BJ (cell line): ENCODE measurements at regions not wholly inside any gene's neighbourhood (a gene's known extent, or its start where the extent isn't known, plus 50 kb on each side); places are given as distances from the start of the nearest gene placed in this dataset.

ENCODE experiments used
- CTCF ChIA-PET: fragments of 350-600 bp; formaldehyde crosslinking; extraction: SDS; loops from one replicate; lab custom pipeline; 2021; ENCODE audit warnings: antibody characterized with exemption, inconsistent platforms; lab: Yijun Ruan, JAX
- POLR2A ChIA-PET: fragments of 300-600 bp; sonication (Branson Sonifier 250); formaldehyde crosslinking; extraction: SDS; loops from one replicate; lab custom pipeline; 2021; ENCODE audit warnings: antibody characterized with exemption; lab: Charles Lee
- DNase-seq: peaks from one replicate; pipeline ENCODE4 v3.0.0-alpha.2; 2011; ENCODE audit warnings: low read depth
- H3K27me3 ChIP-seq: 2 replicates; pipeline ENCODE4 v1.6.0; 2011; ENCODE audit warnings: low read length; ENCODE audit not compliant: control insufficient read depth, insufficient read depth
- H3K36me3 ChIP-seq: 2 replicates; pipeline ENCODE4 v1.5.1; 2011; ENCODE audit warnings: low read length; ENCODE audit not compliant: control insufficient read depth, insufficient read depth
- H3K4me3 ChIP-seq: 2 replicates; pipeline ENCODE4 v1.5.1; 2011; ENCODE audit warnings: low read depth, mild to moderate bottlenecking, control low read depth, low read length
- CTCF ChIP-seq: IDR thresholded peaks from 2 replicates; pipeline ENCODE4 v1.5.1; 2011; ENCODE audit warnings: low read depth, mild to moderate bottlenecking, control low read depth, inconsistent platforms, low read length, moderate library complexity; ENCODE audit not compliant: insufficient read depth

DNA sequence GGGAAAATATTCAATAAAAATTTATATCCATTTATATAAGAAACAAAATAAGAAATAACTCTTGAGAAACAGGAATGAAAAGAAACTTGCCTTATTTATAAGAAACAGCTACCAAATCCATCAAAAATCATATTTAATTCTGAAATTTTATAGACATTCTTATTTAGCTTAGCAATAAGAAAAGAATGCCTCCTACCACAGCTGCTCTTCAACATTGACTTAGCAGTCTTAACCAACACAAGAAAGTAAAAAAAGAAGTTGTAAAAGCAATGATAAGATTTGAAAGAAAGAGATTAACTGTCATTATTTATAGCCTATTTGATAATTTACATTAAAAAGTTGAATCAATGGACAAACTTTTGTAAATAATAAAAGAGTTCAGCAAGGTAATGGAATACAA, 212.8 kb downstream of the ZNF365 start:
- H3K4me3 ChIP-seq: no peak overlapping the region
- no peak for DNase-seq
- ChIA-PET CTCF (interaction anchor here (0.7 to 2.0 kb wide), 4 partner anchors 24 to 571 kb away, joined by 3 to 5 read pairs (median 4); no protein-coding TSS in a partner anchor), POLR2A (no interaction called here)
- no peak for TF ChIP-seq CTCF
- no peaks in the 10 kb centered on the region for H3K27me3 ChIP-seq
- no peaks in the 10 kb centered on the region for H3K36me3 ChIP-seq

GRCh38 chr10:62588116-62588515, 213.9 kb downstream of the ZNF365 start:
- no peaks in the 10 kb centered on the region for H3K36me3 ChIP-seq
- TF ChIP-seq CTCF: no peak
- H3K27me3 ChIP-seq: no peaks in the 10 kb centered on the region
- CTCF ChIA-PET: interaction anchor here (1.3 kb wide), 1 partner anchor 150 kb away, joined by 4 read pairs; no protein-coding TSS in a partner anchor
- H3K4me3 ChIP-seq: no peak overlapping the region
- DNase-seq: no peak
- POLR2A ChIA-PET: no interaction called here

- CTCF ChIA-PET: interaction anchor here (1.5 to 1.8 kb wide), 3 partner anchors 23 to 495 kb away, joined by 3 to 4 read pairs (median 4); no protein-coding TSS in a partner anchor
- no peak for DNase-seq
- no peak overlapping the region for H3K4me3 ChIP-seq
- H3K36me3 ChIP-seq: no peaks in the 10 kb centered on the region
- POLR2A ChIA-PET: no interaction called here
- no peaks in the 10 kb centered on the region for H3K27me3 ChIP-seq
- no peak for TF ChIP-seq CTCF
Measured at GRCh38 chr10:62589689-62590088, 214.8 kb upstream of the ADO start.

GRCh38 chr10:62590306-62590705, 214.2 kb upstream of the ADO start:
- DNase-seq: no peak
- Histone ChIP-seq H3K36me3 (no peaks in the 10 kb centered on the region), H3K27me3 (no peaks in the 10 kb centered on the region), H3K4me3 (no peak overlapping the region)
- ChIA-PET POLR2A (no interaction called here), CTCF (interaction anchor here (0.9 to 1.8 kb wide), 6 partner anchors 20 to 567 kb away, joined by 3 to 5 read pairs (median 4); no protein-coding TSS in a partner anchor)
- TF ChIP-seq CTCF: no peak

GRCh38 chr10:62594093-62594520, 210.4 kb upstream of the ADO start:
- H3K4me3 ChIP-seq: no peak overlapping the region
- peak; percentile 94 for TF ChIP-seq CTCF
- ChIA-PET CTCF (interaction anchor here (0.6 to 4.5 kb wide), 21 partner anchors 10 to 573 kb away, joined by 3 to 41 read pairs (median 3); partner anchors contain the start of genes ADO and EGR2), POLR2A (no interaction called here)
- DNase-seq: no peak
- H3K27me3 ChIP-seq: no peaks in the 10 kb centered on the region
- no peaks in the 10 kb centered on the region for H3K36me3 ChIP-seq
